Right atrium auricular region (tissue), 2 donors: ENCODE measurements at regions not wholly inside any gene's neighbourhood (a gene's known extent, or its start where the extent isn't known, plus 50 kb on each side); places are given as distances from the start of the nearest gene placed in this dataset.

Source experiments
- DNase-seq: peaks from one replicate; pipeline ENCODE4 v3.0.0-alpha.2; 2019; ENCODE audit warnings: low spot score
- H3K27ac ChIP-seq, 2 donors: fragments of 200-600 bp; sonication (generic); 1 replicate in 1 of 2; 2 replicates in 1 of 2; pipeline ENCODE4 v1.5.1; 2016 to 2019
- H3K27me3 ChIP-seq, 2 donors: fragments of 200-600 bp; sonication (generic); one replicate each; pipeline versions ENCODE4 v1.5.1 to v1.6.0; 2017 to 2019
- H3K36me3 ChIP-seq: fragments of 200-600 bp; sonication (generic); one replicate; pipeline ENCODE4 v1.5.1; 2016
- H3K4me1 ChIP-seq, 2 donors: fragments of 200-600 bp; sonication (generic); one replicate each; pipeline versions ENCODE4 v1.5.1 to v1.6.0; 2017 to 2019
- H3K4me3 ChIP-seq, 2 donors: fragments of 200-600 bp; sonication (generic); 1 replicate in 1 of 2; 2 replicates in 1 of 2; pipeline ENCODE4 v1.5.1; 2017 to 2019; ENCODE audit warnings: mild to moderate bottlenecking in 1 of 2, moderate library complexity in 1 of 2
- H3K9me3 ChIP-seq, 2 donors: fragments of 200-600 bp; sonication (generic); one replicate each; pipeline ENCODE4 v1.5.1; 2019
- TF ChIP-seq, protein P1 (sequence below), 2 donors: fragments of 200-600 bp; sonication (generic); IDR thresholded peaks; one replicate each; pipeline ENCODE4 v1.5.1; 2019; ENCODE audit warnings: antibody characterized with exemption in 2 of 2

DNA sequence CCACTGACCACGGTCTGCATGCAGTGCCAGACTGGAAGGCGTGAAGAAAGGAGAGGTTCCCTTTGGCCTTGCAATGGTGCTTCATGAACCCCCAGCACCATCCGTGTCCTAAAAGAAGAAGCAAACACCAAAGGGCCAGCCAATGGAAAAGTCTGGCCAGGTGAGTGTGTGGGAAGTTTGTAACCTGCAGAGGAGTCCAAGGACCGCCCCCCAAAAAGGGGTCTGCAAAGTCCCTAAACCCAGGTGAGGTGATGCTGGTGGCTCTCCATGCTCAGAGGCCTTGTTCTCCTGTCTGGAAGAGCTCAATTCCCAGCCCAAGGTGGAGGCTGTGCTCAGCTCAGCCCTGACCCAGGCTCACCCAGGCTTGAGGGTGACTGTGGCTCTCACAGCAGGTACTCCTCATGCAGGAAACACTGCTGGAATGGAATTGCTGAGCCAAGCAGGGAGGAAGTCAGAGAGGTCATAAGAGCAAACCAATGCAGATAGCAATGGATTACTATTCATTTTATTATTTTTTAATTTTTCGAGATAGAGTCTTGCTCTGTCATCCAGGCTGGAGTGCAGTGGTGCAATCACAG lies 52.4 kb upstream of the NANOS1 start:
- H3K4me3 ChIP-seq, result no peak overlapping the region
- no peak for DNase-seq

DNA sequence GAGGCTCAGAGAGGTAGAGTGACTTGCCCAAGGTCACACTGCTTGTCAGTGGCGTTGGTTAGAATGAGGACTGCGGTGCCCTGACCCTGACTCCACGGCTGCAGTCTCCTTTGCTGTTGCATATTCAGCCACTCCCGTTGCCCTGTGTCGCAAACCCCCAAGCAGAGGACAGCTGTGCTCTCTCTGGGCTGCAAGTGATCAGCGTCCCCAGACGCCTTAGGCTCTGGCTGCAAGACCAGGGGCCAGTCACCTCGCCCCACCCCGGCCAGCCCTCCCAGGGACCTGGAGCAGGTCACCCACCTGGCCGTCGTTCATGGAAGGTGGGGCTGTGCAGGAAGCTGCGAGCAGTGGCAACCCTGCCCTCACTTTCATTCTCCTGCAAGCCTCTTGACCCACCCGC lies 51.7 kb upstream of the NANOS1 start:
- Histone ChIP-seq H3K36me3 (no peaks in the 10 kb centered on the region), H3K4me3 (no peak overlapping the region), H3K9me3 (peaks cover 0 to 11% of the 10 kb centered on the region in 2 donors), H3K4me1 (no peaks in the 10 kb centered on the region), H3K27ac (no peak overlapping the region), H3K27me3 (no peaks in the 10 kb centered on the region)
- DNase-seq, result no peak
- TF ChIP-seq, protein P1, sequence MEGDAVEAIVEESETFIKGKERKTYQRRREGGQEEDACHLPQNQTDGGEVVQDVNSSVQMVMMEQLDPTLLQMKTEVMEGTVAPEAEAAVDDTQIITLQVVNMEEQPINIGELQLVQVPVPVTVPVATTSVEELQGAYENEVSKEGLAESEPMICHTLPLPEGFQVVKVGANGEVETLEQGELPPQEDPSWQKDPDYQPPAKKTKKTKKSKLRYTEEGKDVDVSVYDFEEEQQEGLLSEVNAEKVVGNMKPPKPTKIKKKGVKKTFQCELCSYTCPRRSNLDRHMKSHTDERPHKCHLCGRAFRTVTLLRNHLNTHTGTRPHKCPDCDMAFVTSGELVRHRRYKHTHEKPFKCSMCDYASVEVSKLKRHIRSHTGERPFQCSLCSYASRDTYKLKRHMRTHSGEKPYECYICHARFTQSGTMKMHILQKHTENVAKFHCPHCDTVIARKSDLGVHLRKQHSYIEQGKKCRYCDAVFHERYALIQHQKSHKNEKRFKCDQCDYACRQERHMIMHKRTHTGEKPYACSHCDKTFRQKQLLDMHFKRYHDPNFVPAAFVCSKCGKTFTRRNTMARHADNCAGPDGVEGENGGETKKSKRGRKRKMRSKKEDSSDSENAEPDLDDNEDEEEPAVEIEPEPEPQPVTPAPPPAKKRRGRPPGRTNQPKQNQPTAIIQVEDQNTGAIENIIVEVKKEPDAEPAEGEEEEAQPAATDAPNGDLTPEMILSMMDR (IDR thresholded peaks at IDR 0.05), result no peak

More for the DNA sequence above, 52.4 kb upstream of the NANOS1 start:
- no peaks in the 10 kb centered on the region for H3K4me1 ChIP-seq
- H3K27ac ChIP-seq, result no peak overlapping the region
- H3K9me3 ChIP-seq, result peaks cover 0 to 11% of the 10 kb centered on the region in 2 donors
- H3K27me3 ChIP-seq, result no peaks in the 10 kb centered on the region
- no peaks in the 10 kb centered on the region for H3K36me3 ChIP-seq
- TF ChIP-seq, protein P1 (IDR thresholded peaks at IDR 0.05), result no peak

GRCh38 chr10:118978316-118978997 lies 51.1 kb upstream of the NANOS1 start:
- TF ChIP-seq, protein P1 (IDR thresholded peaks at IDR 0.05), result no peak
- no peaks in the 10 kb centered on the region for H3K4me1 ChIP-seq
- no peaks in the 10 kb centered on the region for H3K27me3 ChIP-seq
- peaks cover 0 to 7% of the 10 kb centered on the region in 2 donors for H3K9me3 ChIP-seq
- H3K36me3 ChIP-seq, result no peaks in the 10 kb centered on the region
- no peak for DNase-seq
- H3K4me3 ChIP-seq, result no peak overlapping the region
- H3K27ac ChIP-seq, result no peak overlapping the region

DNA sequence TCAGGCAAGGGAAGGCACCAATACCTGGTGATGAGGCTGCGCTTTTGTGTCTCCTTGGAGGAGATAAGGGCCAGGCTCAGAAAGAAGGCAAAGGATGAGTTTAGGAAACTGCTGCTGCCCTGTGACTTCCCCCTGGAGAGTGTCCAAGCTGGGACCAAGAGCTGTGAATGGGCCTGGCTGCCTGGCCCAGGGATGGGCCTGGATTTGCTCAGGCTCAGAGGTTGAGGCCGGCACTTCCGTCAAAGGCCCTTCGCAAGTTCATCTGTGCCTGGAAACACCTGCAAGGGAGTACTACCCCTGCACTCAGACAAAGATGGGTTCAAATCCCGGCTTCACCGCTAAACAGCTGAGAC lies 50.5 kb upstream of the NANOS1 start:
- Histone ChIP-seq H3K9me3 (peaks cover 0 to 2% of the 10 kb centered on the region in 2 donors), H3K4me1 (no peaks in the 10 kb centered on the region), H3K36me3 (no peaks in the 10 kb centered on the region), H3K27me3 (no peaks in the 10 kb centered on the region), H3K27ac (no peak overlapping the region), H3K4me3 (no peak overlapping the region)
- no peak for DNase-seq
- TF ChIP-seq, protein P1 (IDR thresholded peaks at IDR 0.05), result no peak

GRCh38 chr10:118979661-118980060 lies 49.9 kb upstream of the NANOS1 start:
- Histone ChIP-seq H3K36me3 (no peaks in the 10 kb centered on the region), H3K4me1 (no peaks in the 10 kb centered on the region), H3K9me3 (no peaks in the 10 kb centered on the region), H3K27me3 (no peaks in the 10 kb centered on the region), H3K4me3 (no peak overlapping the region), H3K27ac (no peak overlapping the region)
- TF ChIP-seq, protein P1 (IDR thresholded peaks at IDR 0.05), result no peak
- DNase-seq, result no peak
